Stimulated activated CD8-positive, alpha-beta memory T cell treated with anti-CD3 and anti-CD28 coated beads, Interleukin-7, amount 100 ng/mL, for 48 hours (primary cell): ENCODE measurements at regions not wholly inside any gene's neighbourhood (a gene's known extent, or its start where the extent isn't known, plus 50 kb on each side); places are given as distances from the start of the nearest gene placed in this dataset.
"Not testable (repeated sequence)": the region's sequence is repeated elsewhere in the genome, so short reads cannot be mapped to it uniquely, and the experiment has no call there.

ENCODE experiments used
- DNase-seq, 2 donors: peaks; one replicate each; pipeline ENCODE4 v3.0.0-alpha.2; 2020; ENCODE audit warnings: low read depth in 1 of 2; ENCODE audit errors: extremely low read depth in 1 of 2

- DNase-seq: no peak
Observed at GRCh38 chr2:238502088-238502810, 75.5 kb downstream of the ASB1 start.

GRCh38 chr2:238502956-238503791 lies 76.4 kb downstream of the ASB1 start:
- DNase-seq: no peak

GRCh38 chr2:238504181-238504931 lies 77.6 kb downstream of the ASB1 start:
- DNase-seq: no peak

- peak in 1 of 2 donors; percentile 15 for DNase-seq
Observed at GRCh38 chr2:238505119-238505891, 78.6 kb downstream of the ASB1 start.

- DNase-seq: no peak
Observed at GRCh38 chr2:238505892-238506280, 79.2 kb downstream of the ASB1 start.

GRCh38 chr2:238506371-238507068 lies 79.8 kb downstream of the ASB1 start:
- DNase-seq: no peak

- no peak for DNase-seq
Observed at GRCh38 chr2:238507836-238508235, 81.1 kb downstream of the ASB1 start.

- DNase-seq: no peak
Observed at GRCh38 chr2:238509151-238509835, 82.6 kb downstream of the ASB1 start.

GRCh38 chr2:238509903-238510302 lies 83.2 kb downstream of the ASB1 start:
- no peak for DNase-seq

- no peak for DNase-seq
Observed at GRCh38 chr2:238510911-238511613, 84.3 kb downstream of the ASB1 start.

- DNase-seq: no peak
Observed at GRCh38 chr2:238511614-238511950, 84.9 kb downstream of the ASB1 start.

GRCh38 chr2:238512247-238512867 lies 85.6 kb downstream of the ASB1 start:
- no peak for DNase-seq

GRCh38 chr2:238513346-238513745 lies 86.6 kb downstream of the ASB1 start:
- DNase-seq: peak in 1 of 2 donors; percentile 19

GRCh38 chr2:238514024-238514423 lies 87.3 kb downstream of the ASB1 start:
- not testable (repeated sequence) for DNase-seq

- DNase-seq: no peak
Observed at GRCh38 chr2:238515377-238515776, 88.7 kb downstream of the ASB1 start.

GRCh38 chr2:238517209-238517608 lies 90.5 kb downstream of the ASB1 start:
- DNase-seq: no peak

GRCh38 chr2:238518172-238518820 lies 91.6 kb downstream of the ASB1 start:
- no peak for DNase-seq

- DNase-seq: no peak
Observed at GRCh38 chr2:238518821-238519186, 92.1 kb downstream of the ASB1 start.
